Heart left ventricle (tissue), 13 donors: ENCODE measurements at regions not wholly inside any gene's neighbourhood (a gene's known extent, or its start where the extent isn't known, plus 50 kb on each side); places are given as distances from the start of the nearest gene placed in this dataset.

Experiments used
- POLR2A ChIP-seq, 2 donors: fragments of 450-650 bp; IDR thresholded peaks; one replicate each; pipeline ENCODE4 v1.6.1; 2017; ENCODE audit warnings: antibody characterized with exemption in 2 of 2, mild to moderate bottlenecking in 2 of 2, moderate library complexity in 2 of 2
- TF ChIP-seq, protein P1 (sequence below), 12 donors: fragments of 200-600 bp; sonication (generic) in 4 of 12; IDR thresholded peaks; one replicate each; pipeline versions ENCODE4 v1.5.0 to v1.8.0; 2018 to 2022; ENCODE audit warnings: antibody characterized with exemption in 12 of 12, mild to moderate bottlenecking in 5 of 12
- donor health status: ischemic (EF 13 %, LVEDD 7.1; RV severe dilation, severe dysfunction).
- donor health status: DM: no; HTN: yes; CAD: no.
- donor health status: DM: no; HTN: no; CAD: no.
- donor health status: ischemic (EF 25% LVEDD 6.9; RV normal size, moderate dysfunction).
- donor health status: ischemic (EF 25% LVEDD 5.7; RV mildly dilated, moderate dysfunction).
- donor health status: ischemic (EF 35%, LVEDD 5.7; RV mildly dilated, moderate dysfunction).
- donor health status: nonischemic (EF 11% LVEDD 7.7; RV severe dilation, severe dysfunction).
- donor health status: DM: yes; HTN: yes; CAD: no.
- donor health status: PGD.
- donor health status: ischemic (EF 29% LVEDD 5.4; RV normal size, mild dysfunction).
- donor health status: nonischemic (EF 23%, LVEDD 6.1; RV moderate dilation, normal function).

- TF ChIP-seq, protein P1, sequence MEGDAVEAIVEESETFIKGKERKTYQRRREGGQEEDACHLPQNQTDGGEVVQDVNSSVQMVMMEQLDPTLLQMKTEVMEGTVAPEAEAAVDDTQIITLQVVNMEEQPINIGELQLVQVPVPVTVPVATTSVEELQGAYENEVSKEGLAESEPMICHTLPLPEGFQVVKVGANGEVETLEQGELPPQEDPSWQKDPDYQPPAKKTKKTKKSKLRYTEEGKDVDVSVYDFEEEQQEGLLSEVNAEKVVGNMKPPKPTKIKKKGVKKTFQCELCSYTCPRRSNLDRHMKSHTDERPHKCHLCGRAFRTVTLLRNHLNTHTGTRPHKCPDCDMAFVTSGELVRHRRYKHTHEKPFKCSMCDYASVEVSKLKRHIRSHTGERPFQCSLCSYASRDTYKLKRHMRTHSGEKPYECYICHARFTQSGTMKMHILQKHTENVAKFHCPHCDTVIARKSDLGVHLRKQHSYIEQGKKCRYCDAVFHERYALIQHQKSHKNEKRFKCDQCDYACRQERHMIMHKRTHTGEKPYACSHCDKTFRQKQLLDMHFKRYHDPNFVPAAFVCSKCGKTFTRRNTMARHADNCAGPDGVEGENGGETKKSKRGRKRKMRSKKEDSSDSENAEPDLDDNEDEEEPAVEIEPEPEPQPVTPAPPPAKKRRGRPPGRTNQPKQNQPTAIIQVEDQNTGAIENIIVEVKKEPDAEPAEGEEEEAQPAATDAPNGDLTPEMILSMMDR (IDR thresholded peaks at IDR 0.05), result no peak
- no peak for TF ChIP-seq POLR2A (IDR thresholded peaks at IDR 0.05)
Observed at GRCh38 chr3:135811651-135812050, 153.9 kb upstream of the PPP2R3A start.
